Chondrocyte (in vitro differentiated cells): ENCODE measurements at regions not wholly inside any gene's neighbourhood (a gene's known extent, or its start where the extent isn't known, plus 50 kb on each side); places are given as distances from the start of the nearest gene placed in this dataset.

ENCODE experiments used
- DNase-seq: peaks from one replicate; pipeline ENCODE4 v3.0.0; 2021; ENCODE audit warnings: mixed read lengths, low spot score
- H3K27ac Mint-ChIP-seq: one replicate; pipeline ENCODE4 v1.8.0; 2021; ENCODE audit warnings: mild to moderate bottlenecking, moderate library complexity, mixed read lengths; ENCODE audit not compliant: unreplicated experiment
- H3K27me3 Mint-ChIP-seq: 2 replicates; pipeline ENCODE4 v1.8.0; 2021; ENCODE audit warnings: low read depth, mixed read lengths
- H3K36me3 Mint-ChIP-seq: 2 replicates; pipeline ENCODE4 v1.8.0; 2021; ENCODE audit warnings: low read depth, mixed read lengths
- H3K4me1 Mint-ChIP-seq: 2 replicates; pipeline ENCODE4 v1.8.0; 2021; ENCODE audit warnings: low read depth, mild to moderate bottlenecking, mixed read lengths
- H3K4me3 Mint-ChIP-seq: one replicate; pipeline ENCODE4 v1.8.0; 2021; ENCODE audit warnings: mild to moderate bottlenecking, moderate library complexity, mixed read lengths; ENCODE audit not compliant: unreplicated experiment
- H3K9me3 Mint-ChIP-seq: 2 replicates; pipeline ENCODE4 v1.8.0; 2021; ENCODE audit warnings: low read depth, mixed read lengths
- TF ChIP-seq, protein P1 (sequence below): fragments of 200-600 bp; sonication (generic); IDR thresholded peaks from 2 replicates; pipeline ENCODE4 v1.5.0; 2021; ENCODE audit warnings: antibody characterized with exemption, mild to moderate bottlenecking, moderate library complexity

DNA sequence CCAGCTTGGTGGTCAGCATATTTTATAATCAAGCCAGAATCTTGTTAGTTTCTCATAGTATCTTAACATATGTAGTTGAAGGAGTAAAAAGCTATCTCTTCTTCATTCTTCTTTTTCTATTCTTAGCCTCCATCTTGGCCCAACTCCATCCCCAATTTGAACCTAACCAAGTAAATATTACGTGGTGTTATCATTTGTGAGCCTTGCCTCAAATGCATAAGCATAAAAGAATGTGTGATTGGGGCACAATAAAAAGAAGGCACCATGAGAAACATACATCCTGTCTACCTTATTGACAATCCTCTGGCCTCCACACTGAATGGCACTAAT lies 181.4 kb upstream of the BMP4 start:
- DNase-seq, result no peak
- no peaks in the 10 kb centered on the region for H3K9me3 Mint-ChIP-seq
- H3K4me1 Mint-ChIP-seq, result peaks cover 22% of the 10 kb centered on the region
- H3K27me3 Mint-ChIP-seq, result no peaks in the 10 kb centered on the region
- H3K36me3 Mint-ChIP-seq, result no peaks in the 10 kb centered on the region
- H3K27ac Mint-ChIP-seq, result no peak overlapping the region
- H3K4me3 Mint-ChIP-seq, result no peak overlapping the region
- TF ChIP-seq, protein P1, sequence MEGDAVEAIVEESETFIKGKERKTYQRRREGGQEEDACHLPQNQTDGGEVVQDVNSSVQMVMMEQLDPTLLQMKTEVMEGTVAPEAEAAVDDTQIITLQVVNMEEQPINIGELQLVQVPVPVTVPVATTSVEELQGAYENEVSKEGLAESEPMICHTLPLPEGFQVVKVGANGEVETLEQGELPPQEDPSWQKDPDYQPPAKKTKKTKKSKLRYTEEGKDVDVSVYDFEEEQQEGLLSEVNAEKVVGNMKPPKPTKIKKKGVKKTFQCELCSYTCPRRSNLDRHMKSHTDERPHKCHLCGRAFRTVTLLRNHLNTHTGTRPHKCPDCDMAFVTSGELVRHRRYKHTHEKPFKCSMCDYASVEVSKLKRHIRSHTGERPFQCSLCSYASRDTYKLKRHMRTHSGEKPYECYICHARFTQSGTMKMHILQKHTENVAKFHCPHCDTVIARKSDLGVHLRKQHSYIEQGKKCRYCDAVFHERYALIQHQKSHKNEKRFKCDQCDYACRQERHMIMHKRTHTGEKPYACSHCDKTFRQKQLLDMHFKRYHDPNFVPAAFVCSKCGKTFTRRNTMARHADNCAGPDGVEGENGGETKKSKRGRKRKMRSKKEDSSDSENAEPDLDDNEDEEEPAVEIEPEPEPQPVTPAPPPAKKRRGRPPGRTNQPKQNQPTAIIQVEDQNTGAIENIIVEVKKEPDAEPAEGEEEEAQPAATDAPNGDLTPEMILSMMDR, result no peak

DNA sequence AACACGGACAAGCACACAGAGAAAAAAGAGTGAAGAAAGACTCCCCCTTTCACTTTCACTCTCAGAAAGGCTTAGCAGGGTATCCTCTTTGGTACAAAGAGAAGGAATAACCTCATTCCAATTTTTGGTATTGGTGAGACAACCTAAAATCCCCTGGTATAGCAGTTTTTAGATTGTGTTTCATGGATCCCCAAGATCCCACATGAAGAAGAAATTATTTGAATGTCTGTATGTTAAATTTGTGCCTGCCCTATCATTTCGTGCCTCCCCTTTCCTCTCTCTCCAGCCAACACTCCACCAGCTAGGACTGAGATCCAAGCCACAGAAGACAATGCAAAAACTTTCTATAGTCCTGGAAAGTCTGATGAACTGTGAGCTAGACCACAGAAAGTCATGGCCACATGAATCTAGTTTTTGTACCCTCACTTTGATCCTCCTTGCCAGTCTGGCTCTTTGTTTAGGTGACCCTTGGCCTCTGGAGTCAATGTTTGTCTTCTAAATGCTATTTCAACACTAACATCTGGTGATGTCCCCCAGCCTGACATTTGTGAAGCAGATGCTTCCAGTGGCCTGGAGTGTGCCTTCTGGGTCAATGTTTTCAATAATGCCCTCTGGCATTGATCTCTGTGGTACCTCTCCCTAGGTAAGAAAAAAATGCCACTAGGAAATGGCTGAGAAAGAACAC lies 181.9 kb upstream of the BMP4 start:
- H3K27me3 Mint-ChIP-seq, result no peaks in the 10 kb centered on the region
- no peak overlapping the region for H3K27ac Mint-ChIP-seq
- TF ChIP-seq, protein P1, result no peak
- peaks cover 2% of the 10 kb centered on the region for H3K36me3 Mint-ChIP-seq
- no peak for DNase-seq
- peaks cover 3% of the 10 kb centered on the region for H3K9me3 Mint-ChIP-seq
- H3K4me1 Mint-ChIP-seq, result peaks cover 22% of the 10 kb centered on the region
- no peak overlapping the region for H3K4me3 Mint-ChIP-seq

DNA sequence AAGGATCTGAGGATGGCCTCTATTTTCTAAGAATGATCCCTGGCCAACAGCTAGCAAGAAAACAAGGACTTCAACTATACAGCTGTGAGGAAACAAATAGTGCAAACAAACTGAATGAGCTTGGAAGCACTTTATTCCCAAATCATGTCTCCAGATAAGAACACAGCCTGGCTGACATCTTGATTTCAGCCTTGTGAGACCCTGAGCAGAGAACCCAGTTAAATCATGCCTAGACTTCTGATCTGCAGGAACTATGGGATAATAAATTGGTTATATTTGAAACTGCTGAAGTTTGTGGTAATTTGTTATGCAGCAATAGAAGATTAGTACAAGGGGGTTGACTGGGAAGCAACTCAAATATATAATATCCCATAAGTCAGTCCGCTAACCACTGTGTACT lies 183.9 kb upstream of the BMP4 start:
- TF ChIP-seq, protein P1, result no peak
- Mint-ChIP-seq H3K4me3 (no peak overlapping the region), H3K36me3 (peaks cover 3% of the 10 kb centered on the region), H3K27ac (no peak overlapping the region), H3K9me3 (peaks cover 4% of the 10 kb centered on the region), H3K27me3 (no peaks in the 10 kb centered on the region), H3K4me1 (peaks cover 17% of the 10 kb centered on the region)
- DNase-seq, result no peak

DNA sequence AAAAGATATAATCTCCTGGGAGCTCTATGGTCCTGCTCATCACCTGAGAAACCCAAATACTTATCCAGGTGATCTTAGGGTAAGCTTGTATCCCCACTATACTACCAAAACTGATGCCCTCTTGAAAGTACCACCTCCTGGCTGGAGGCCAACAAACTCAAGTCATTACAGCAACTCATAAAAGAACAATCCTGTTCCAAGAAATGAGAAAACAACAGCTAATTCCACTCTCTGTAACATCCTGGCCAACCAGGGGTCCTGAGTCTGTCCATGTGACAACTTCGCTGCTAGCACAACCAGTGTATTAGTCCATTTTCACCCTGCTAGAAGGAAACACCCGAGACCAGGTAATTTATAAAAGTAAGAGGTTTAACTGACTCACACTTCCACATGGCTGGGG lies 190.0 kb upstream of the BMP4 start:
- H3K9me3 Mint-ChIP-seq, result peaks cover 39% of the 10 kb centered on the region
- DNase-seq, result no peak
- TF ChIP-seq, protein P1, result no peak
- H3K27me3 Mint-ChIP-seq, result no peaks in the 10 kb centered on the region
- peaks cover 23% of the 10 kb centered on the region for H3K36me3 Mint-ChIP-seq
- no peak overlapping the region for H3K4me3 Mint-ChIP-seq
- no peaks in the 10 kb centered on the region for H3K4me1 Mint-ChIP-seq
- H3K27ac Mint-ChIP-seq, result no peak overlapping the region

DNA sequence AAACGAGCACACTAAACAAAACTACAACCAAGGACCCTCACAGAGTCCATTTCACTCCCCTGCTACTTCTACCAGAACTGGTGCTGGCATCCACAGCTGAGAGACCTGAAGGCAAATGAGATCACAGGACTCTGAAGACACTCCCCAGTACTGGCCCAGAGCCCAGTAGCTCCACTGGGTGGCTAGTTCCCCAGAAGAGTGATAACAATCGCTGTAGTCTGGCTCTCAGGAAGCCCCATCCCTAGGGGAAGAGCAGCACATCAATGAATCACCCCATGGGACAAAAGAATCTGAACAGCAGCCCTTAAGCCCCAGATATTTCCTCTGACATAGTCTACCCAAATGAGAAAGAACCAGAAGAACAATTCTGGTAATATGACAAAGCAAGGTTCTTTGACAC lies 190.7 kb upstream of the BMP4 start:
- Mint-ChIP-seq H3K4me3 (no peak overlapping the region), H3K4me1 (no peaks in the 10 kb centered on the region), H3K27me3 (no peaks in the 10 kb centered on the region), H3K27ac (no peak overlapping the region), H3K36me3 (peaks cover 23% of the 10 kb centered on the region), H3K9me3 (peaks cover 39% of the 10 kb centered on the region)
- DNase-seq, result no peak
- TF ChIP-seq, protein P1, result no peak
